ENCODE measurements at regions not wholly inside any gene's neighbourhood (a gene's known extent, or its start where the extent isn't known, plus 50 kb on each side); places are given as distances from the start of the nearest gene placed in this dataset.
"Not testable (repeated sequence)": the region's sequence is repeated elsewhere in the genome, so short reads cannot be mapped to it uniquely, and the experiment has no call there.

GRCh38 chr4:125229596-125230058 lies 85.1 kb upstream of the FAT4 start:
- TF ChIP-seq ZFX (IDR thresholded peaks at IDR 0.05; ENCODE audit: borderline replicate concordance): no peak
- TF ChIP-seq CTCF (IDR thresholded peaks at IDR 0.05): no peak
- no peak overlapping the region for H3K27ac ChIP-seq

- no peak overlapping the region for H3K27ac ChIP-seq
- TF ChIP-seq CTCF (IDR thresholded peaks at IDR 0.05): no peak
- no peak for TF ChIP-seq ZFX (IDR thresholded peaks at IDR 0.05; ENCODE audit: borderline replicate concordance)
Observed at GRCh38 chr4:125225806-125226205, 88.9 kb upstream of the FAT4 start.

GRCh38 chr4:125200556-125200955 lies 114.2 kb upstream of the FAT4 start:
- no peak for TF ChIP-seq CTCF (IDR thresholded peaks at IDR 0.05)
- no peak for TF ChIP-seq ZFX (IDR thresholded peaks at IDR 0.05; ENCODE audit: borderline replicate concordance)
- no peak overlapping the region for H3K27ac ChIP-seq

GRCh38 chr4:125198916-125199315 lies 115.8 kb upstream of the FAT4 start:
- TF ChIP-seq ZFX (IDR thresholded peaks at IDR 0.05; ENCODE audit: borderline replicate concordance) (no peak), CTCF (IDR thresholded peaks at IDR 0.05) (no peak)
- H3K27ac ChIP-seq: no peak overlapping the region

GRCh38 chr4:125191874-125192459 lies 122.8 kb upstream of the FAT4 start:
- not testable (repeated sequence) for H3K27ac ChIP-seq

GRCh38 chr4:125191232-125191631 lies 123.5 kb upstream of the FAT4 start:
- no peak overlapping the region for H3K27ac ChIP-seq
- TF ChIP-seq CTCF (IDR thresholded peaks at IDR 0.05) (no peak), ZFX (IDR thresholded peaks at IDR 0.05; ENCODE audit: borderline replicate concordance) (no peak)

GRCh38 chr4:125187226-125188176 lies 127.3 kb upstream of the FAT4 start:
- no peak overlapping the region for H3K27ac ChIP-seq
- TF ChIP-seq CTCF (IDR thresholded peaks at IDR 0.05) (no peak), ZFX (IDR thresholded peaks at IDR 0.05; ENCODE audit: borderline replicate concordance) (no peak)
